ENCODE measurements at regions not wholly inside any gene's neighbourhood (a gene's known extent, or its start where the extent isn't known, plus 50 kb on each side); places are given as distances from the start of the nearest gene placed in this dataset.

DNA sequence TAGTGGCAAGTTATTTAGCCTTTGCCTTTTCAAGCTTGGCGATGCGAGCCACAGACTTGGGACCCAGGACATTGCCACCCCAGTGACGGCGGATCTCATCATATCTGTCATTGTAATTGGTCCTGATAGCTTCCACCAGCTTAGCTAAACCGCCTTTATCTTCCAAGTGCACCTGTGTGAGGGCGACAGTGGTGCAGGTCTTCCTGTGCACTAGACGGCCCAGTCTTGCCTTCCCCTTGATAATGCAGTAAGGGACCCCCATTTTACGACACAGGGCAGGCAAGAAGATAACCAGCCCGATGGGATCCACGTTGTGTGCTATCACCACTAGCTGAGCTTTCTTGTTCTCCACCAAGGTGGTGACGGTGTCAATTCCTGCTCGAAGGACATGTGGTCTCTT lies 99.6 kb upstream of the ITGB1 start:
- no peak for TF ChIP-seq CTCF (IDR thresholded peaks at IDR 0.05)
- TF ChIP-seq CBFB (CRISPR knock-in tag; IDR thresholded peaks at IDR 0.05; ENCODE audit: low read depth), result no peak
- TF ChIP-seq HMGXB4 (CRISPR knock-in tag; IDR thresholded peaks at IDR 0.05), result no peak
- TF ChIP-seq RELA (CRISPR knock-in tag; IDR thresholded peaks at IDR 0.05; ENCODE audit: borderline replicate concordance), result no peak
- TF ChIP-seq ELF4 (CRISPR knock-in tag; IDR thresholded peaks at IDR 0.05; ENCODE audit: low read depth), result no peak
- no peak for TF ChIP-seq ZNF317 (CRISPR knock-in tag; IDR thresholded peaks at IDR 0.05; ENCODE audit: borderline replicate concordance, low read depth)
- TF ChIP-seq, protein P1, sequence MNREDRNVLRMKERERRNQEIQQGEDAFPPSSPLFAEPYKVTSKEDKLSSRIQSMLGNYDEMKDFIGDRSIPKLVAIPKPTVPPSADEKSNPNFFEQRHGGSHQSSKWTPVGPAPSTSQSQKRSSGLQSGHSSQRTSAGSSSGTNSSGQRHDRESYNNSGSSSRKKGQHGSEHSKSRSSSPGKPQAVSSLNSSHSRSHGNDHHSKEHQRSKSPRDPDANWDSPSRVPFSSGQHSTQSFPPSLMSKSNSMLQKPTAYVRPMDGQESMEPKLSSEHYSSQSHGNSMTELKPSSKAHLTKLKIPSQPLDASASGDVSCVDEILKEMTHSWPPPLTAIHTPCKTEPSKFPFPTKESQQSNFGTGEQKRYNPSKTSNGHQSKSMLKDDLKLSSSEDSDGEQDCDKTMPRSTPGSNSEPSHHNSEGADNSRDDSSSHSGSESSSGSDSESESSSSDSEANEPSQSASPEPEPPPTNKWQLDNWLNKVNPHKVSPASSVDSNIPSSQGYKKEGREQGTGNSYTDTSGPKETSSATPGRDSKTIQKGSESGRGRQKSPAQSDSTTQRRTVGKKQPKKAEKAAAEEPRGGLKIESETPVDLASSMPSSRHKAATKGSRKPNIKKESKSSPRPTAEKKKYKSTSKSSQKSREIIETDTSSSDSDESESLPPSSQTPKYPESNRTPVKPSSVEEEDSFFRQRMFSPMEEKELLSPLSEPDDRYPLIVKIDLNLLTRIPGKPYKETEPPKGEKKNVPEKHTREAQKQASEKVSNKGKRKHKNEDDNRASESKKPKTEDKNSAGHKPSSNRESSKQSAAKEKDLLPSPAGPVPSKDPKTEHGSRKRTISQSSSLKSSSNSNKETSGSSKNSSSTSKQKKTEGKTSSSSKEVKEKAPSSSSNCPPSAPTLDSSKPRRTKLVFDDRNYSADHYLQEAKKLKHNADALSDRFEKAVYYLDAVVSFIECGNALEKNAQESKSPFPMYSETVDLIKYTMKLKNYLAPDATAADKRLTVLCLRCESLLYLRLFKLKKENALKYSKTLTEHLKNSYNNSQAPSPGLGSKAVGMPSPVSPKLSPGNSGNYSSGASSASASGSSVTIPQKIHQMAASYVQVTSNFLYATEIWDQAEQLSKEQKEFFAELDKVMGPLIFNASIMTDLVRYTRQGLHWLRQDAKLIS (CRISPR knock-in tag; IDR thresholded peaks at IDR 0.05; ENCODE audit: borderline replicate concordance), result no peak
- no peak for TF ChIP-seq IRF2 (CRISPR knock-in tag; IDR thresholded peaks at IDR 0.05; ENCODE audit: borderline replicate concordance, low read depth)
- TF ChIP-seq FOXJ3 (CRISPR knock-in tag; IDR thresholded peaks at IDR 0.05; ENCODE audit: borderline replicate concordance), result no peak
- TF ChIP-seq, protein P2, sequence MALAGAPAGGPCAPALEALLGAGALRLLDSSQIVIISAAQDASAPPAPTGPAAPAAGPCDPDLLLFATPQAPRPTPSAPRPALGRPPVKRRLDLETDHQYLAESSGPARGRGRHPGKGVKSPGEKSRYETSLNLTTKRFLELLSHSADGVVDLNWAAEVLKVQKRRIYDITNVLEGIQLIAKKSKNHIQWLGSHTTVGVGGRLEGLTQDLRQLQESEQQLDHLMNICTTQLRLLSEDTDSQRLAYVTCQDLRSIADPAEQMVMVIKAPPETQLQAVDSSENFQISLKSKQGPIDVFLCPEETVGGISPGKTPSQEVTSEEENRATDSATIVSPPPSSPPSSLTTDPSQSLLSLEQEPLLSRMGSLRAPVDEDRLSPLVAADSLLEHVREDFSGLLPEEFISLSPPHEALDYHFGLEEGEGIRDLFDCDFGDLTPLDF (CRISPR knock-in tag; IDR thresholded peaks at IDR 0.05), result no peak

Data from WTC11 (cell line).